ENCODE measurements at regions not wholly inside any gene's neighbourhood (a gene's known extent, or its start where the extent isn't known, plus 50 kb on each side); places are given as distances from the start of the nearest gene placed in this dataset.
A peak's percentile ranks its signal among the peaks of the same experiment; 100 is the strongest.

- DNase-seq, result peak; percentile 11
These were observed 1206.3 kb upstream of the CNTN5 start for GRCh38 chr11:97814325-97814959.

- peak; percentile 14 for DNase-seq
These were observed 1205.1 kb upstream of the CNTN5 start for GRCh38 chr11:97815667-97816066.

- no peak for DNase-seq
These were observed 1188.3 kb upstream of the CNTN5 start for GRCh38 chr11:97832451-97832850.

GRCh38 chr11:97833412-97833811 is 1187.3 kb upstream of the CNTN5 start:
- no peak for DNase-seq

- DNase-seq, result no peak
These were observed 1176.7 kb upstream of the CNTN5 start for GRCh38 chr11:97844016-97844415.

GRCh38 chr11:97847730-97848129 is 1173.0 kb upstream of the CNTN5 start:
- no peak for DNase-seq

GRCh38 chr11:97850701-97851100 is 1170.0 kb upstream of the CNTN5 start:
- DNase-seq, result no peak

GRCh38 chr11:97854357-97854756 is 1166.4 kb upstream of the CNTN5 start:
- DNase-seq, result no peak

GRCh38 chr11:97854877-97855276 is 1165.9 kb upstream of the CNTN5 start:
- no peak for DNase-seq

GRCh38 chr11:97856666-97857065 is 1164.1 kb upstream of the CNTN5 start:
- DNase-seq, result no peak

GRCh38 chr11:97860237-97860636 is 1160.5 kb upstream of the CNTN5 start:
- DNase-seq, result peak; percentile 1

- no peak for DNase-seq
These were observed 1158.7 kb upstream of the CNTN5 start for GRCh38 chr11:97862021-97862420.

- no peak for DNase-seq
These were observed 1155.2 kb upstream of the CNTN5 start for GRCh38 chr11:97865424-97866012.

GRCh38 chr11:97871816-97872215 is 1148.9 kb upstream of the CNTN5 start:
- DNase-seq, result no peak

- DNase-seq, result peak; percentile 0
These were observed 1140.5 kb upstream of the CNTN5 start for GRCh38 chr11:97880209-97880608.

- no peak for DNase-seq
These were observed 1137.7 kb upstream of the CNTN5 start for GRCh38 chr11:97883086-97883485.

- no peak for DNase-seq
These were observed 1132.1 kb upstream of the CNTN5 start for GRCh38 chr11:97888641-97889040.

GRCh38 chr11:97890466-97890865 is 1130.3 kb upstream of the CNTN5 start:
- no peak for DNase-seq

- DNase-seq, result no peak
These were observed 1127.1 kb upstream of the CNTN5 start for GRCh38 chr11:97893612-97894011.

GRCh38 chr11:97894978-97895377 is 1125.8 kb upstream of the CNTN5 start:
- no peak for DNase-seq

GRCh38 chr11:97895572-97895971 is 1125.2 kb upstream of the CNTN5 start:
- no peak for DNase-seq

GRCh38 chr11:97902828-97903227 is 1117.9 kb upstream of the CNTN5 start:
- DNase-seq, result no peak

- DNase-seq, result no peak
These were observed 1115.6 kb upstream of the CNTN5 start for GRCh38 chr11:97905101-97905500.

GRCh38 chr11:97905671-97906070 is 1115.1 kb upstream of the CNTN5 start:
- DNase-seq, result no peak

GRCh38 chr11:97908354-97908753 is 1112.4 kb upstream of the CNTN5 start:
- no peak for DNase-seq

Measured in fibroblast of skin of right quadriceps (primary cell).